ENCODE measurements at regions not wholly inside any gene's neighbourhood (a gene's known extent, or its start where the extent isn't known, plus 50 kb on each side); places are given as distances from the start of the nearest gene placed in this dataset.

GRCh38 chr7:131106681-131107336, 220.9 kb upstream of the MKLN1 start (continued):
- TF ChIP-seq SP3 (tag by site-specific recombination; IDR thresholded peaks at IDR 0.05) (0 out of 2 replicates have a peak, but pooled peaks have one; percentile 8), ZNF837 (tag by site-specific recombination; IDR thresholded peaks at IDR 0.05) (no peak), PATZ1 (tag by site-specific recombination; IDR thresholded peaks at IDR 0.05) (no peak), ZBTB8A (tag by site-specific recombination; IDR thresholded peaks at IDR 0.05) (peak; percentile 66), ZNF529 (tag by site-specific recombination; IDR thresholded peaks at IDR 0.05; ENCODE audit: insufficient replicate concordance) (no peak), ZNF133 (tag by site-specific recombination; IDR thresholded peaks at IDR 0.05) (no peak), GFI1B (tag by site-specific recombination; IDR thresholded peaks at IDR 0.05) (no peak), ZNF184 (tag by site-specific recombination; IDR thresholded peaks at IDR 0.05) (no peak), ZNF513 (tag by site-specific recombination; IDR thresholded peaks at IDR 0.05) (peak; percentile 88), ZBTB17 (tag by site-specific recombination; IDR thresholded peaks at IDR 0.05) (no peak), ZNF274 (IDR thresholded peaks at IDR 0.05; ENCODE audit: low read length) (no peak), ZNF274 (tag by site-specific recombination; IDR thresholded peaks at IDR 0.05; ENCODE audit: borderline replicate concordance) (no peak), YY2 (tag by site-specific recombination; IDR thresholded peaks at IDR 0.05) (no peak), ZNF398 (tag by site-specific recombination; IDR thresholded peaks at IDR 0.05) (peak; percentile 83), ZNF266 (tag by site-specific recombination; IDR thresholded peaks at IDR 0.05; ENCODE audit: low read depth) (no peak), ZNF645 (tag by site-specific recombination; IDR thresholded peaks at IDR 0.05) (no peak), FEZF1 (tag by site-specific recombination; IDR thresholded peaks at IDR 0.05) (no peak), ZFHX2 (tag by site-specific recombination; conservative IDR thresholded peaks at IDR 0.05) (peak; percentile 47), ZSCAN30 (tag by site-specific recombination; IDR thresholded peaks at IDR 0.05) (no peak)

- CTCF ChIA-PET: interaction anchor here (1.3 kb wide), 1 partner anchor 119 kb away, joined by 6 read pairs; no protein-coding TSS in a partner anchor
- H3K4me3 ChIP-seq (ENCODE audit: low read depth, low read length): peak overlapping the region; percentile 58
- H3K4me1 ChIP-seq (ENCODE audit: control insufficient read depth, insufficient read depth, low read length): no peaks in the 10 kb centered on the region
- POLR2A ChIA-PET: interaction anchor here (0.6 kb wide), 1 partner anchor 235 kb away, joined by 3 read pairs; no protein-coding TSS in a partner anchor
- peak overlapping the region; percentile 38; the same call in 1 of the 2 replicates for H3K27ac ChIP-seq (ENCODE audit: extremely low read depth, low read depth, low read length)
- H3K36me3 ChIP-seq (ENCODE audit: control insufficient read depth in 2 of 2, insufficient read depth in 1 of 2, low read length in 2 of 2): peaks cover 0 to 5% of the 10 kb centered on the region in 2 experiments; a peak in 1 of 3 replicates
- H3K9me3 ChIP-seq (ENCODE audit: control insufficient read depth, insufficient read depth, low read depth, low read length): no peaks in the 10 kb centered on the region
- TF ChIP-seq RBAK (tag by site-specific recombination; IDR thresholded peaks at IDR 0.05) (no peak), ZNF202 (tag by site-specific recombination; IDR thresholded peaks at IDR 0.05; ENCODE audit: borderline replicate concordance) (no peak), BCL6B (tag by site-specific recombination; IDR thresholded peaks at IDR 0.05) (no peak), ZNF645 (tag by site-specific recombination; IDR thresholded peaks at IDR 0.05) (no peak), ZNF624 (tag by site-specific recombination; IDR thresholded peaks at IDR 0.05) (no peak), KLF16 (tag by site-specific recombination; IDR thresholded peaks at IDR 0.05) (0 out of 2 replicates have a peak, but pooled peaks have one; percentile 18), ZEB2 (tag by site-specific recombination; IDR thresholded peaks at IDR 0.05) (peak; percentile 55; the same call in 1 of the 2 replicates), SP7 (tag by site-specific recombination; IDR thresholded peaks at IDR 0.05) (peak; percentile 48), ZNF585B (tag by site-specific recombination; IDR thresholded peaks at IDR 0.05) (no peak)
These were observed 220.1 kb upstream of the MKLN1 start for GRCh38 chr7:131107337-131108211.

Measured in HEK293 (cell line).